ENCODE measurements at regions not wholly inside any gene's neighbourhood (a gene's known extent, or its start where the extent isn't known, plus 50 kb on each side); places are given as distances from the start of the nearest gene placed in this dataset.
A peak's percentile ranks its signal among the peaks of the same experiment; 100 is the strongest.

DNA sequence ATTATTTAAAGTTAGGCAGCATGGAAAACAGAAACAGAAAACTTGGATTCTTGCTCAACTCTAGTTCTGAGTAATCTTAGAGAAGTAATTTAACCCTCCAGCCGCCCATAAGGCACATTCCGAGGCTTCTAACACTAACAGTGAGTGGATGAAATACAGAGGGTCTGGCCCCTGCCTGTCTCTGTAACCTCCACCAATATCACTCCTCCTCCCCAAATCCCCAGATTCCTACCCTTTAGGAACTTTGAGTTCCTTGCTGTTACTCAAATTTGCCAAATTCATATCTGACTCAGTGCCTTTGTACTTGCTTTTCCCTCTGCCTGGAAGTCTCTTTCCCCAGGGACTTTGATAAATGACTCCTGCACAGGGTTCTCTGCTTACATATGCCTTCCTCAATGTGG is 112.5 kb upstream of the TGFBR2 start:
- no peak for ATAC-seq
- H3K27me3 Mint-ChIP-seq: no peaks in the 10 kb centered on the region
- no peak for DNase-seq
- peaks cover 5% of the 10 kb centered on the region for H3K36me3 Mint-ChIP-seq (ENCODE audit: low read depth)
- CTCF ChIA-PET: no interaction called here
- H3K4me1 Mint-ChIP-seq: peaks cover 22% of the 10 kb centered on the region
- peaks cover 10% of the 10 kb centered on the region for H3K9me3 Mint-ChIP-seq (ENCODE audit: low read depth)
- POLR2A ChIA-PET: no interaction called here
- intact Hi-C loops (cut with DNase I, micrococcal nuclease): loop anchor here in 1 of 2 experiments (10.0 kb wide), 1 partner anchor 611 kb away; no protein-coding TSS in a partner anchor
- no peak overlapping the region for H3K27ac Mint-ChIP-seq
- H3K4me3 Mint-ChIP-seq: no peak overlapping the region

DNA sequence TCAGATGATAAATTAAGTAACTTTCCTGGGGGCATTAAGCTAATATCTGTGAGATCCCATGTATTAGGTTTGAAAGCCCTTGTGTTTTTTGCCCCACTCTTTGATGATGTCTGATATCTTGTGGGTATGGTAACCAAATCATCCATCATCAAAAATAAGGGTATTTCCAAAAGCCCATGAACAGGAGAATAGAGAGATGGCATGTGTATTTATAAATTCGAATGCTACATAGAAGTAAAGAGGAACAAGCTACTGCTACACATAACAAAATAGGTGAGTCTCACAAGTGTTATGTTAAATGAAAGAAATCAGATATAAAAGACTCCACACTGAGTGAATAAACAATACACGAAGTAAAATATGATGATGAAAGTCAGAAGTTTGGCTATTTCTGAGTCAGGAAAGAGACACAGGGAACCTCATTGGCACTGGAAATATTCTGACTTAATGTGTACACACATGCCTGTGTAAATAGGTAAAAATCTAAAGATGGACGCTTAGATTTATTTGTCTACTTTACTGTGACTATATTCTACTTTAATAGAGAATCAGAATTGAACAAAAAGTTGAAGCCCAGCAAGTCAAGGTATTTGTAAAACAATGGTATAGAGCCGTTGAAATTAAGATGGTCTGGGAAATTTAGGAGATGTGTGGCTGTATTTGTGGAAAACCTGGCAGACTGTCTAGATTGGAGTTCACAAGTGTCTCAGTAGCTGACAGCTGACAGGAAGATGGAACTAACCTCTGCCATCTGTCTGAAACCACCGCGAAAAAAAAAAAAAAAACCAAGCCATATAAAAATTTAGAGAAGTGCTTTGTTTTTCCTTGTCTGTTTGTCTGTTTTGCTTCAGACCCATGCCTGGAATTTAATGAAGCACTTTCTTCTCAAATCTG is 111.0 kb upstream of the TGFBR2 start:
- intact Hi-C loops (cut with DNase I, micrococcal nuclease): loop anchor here in 1 of 2 experiments (10.0 kb wide), 1 partner anchor 609 kb away; no protein-coding TSS in a partner anchor
- CTCF ChIA-PET: no interaction called here
- Mint-ChIP-seq H3K36me3 (ENCODE audit: low read depth) (no peaks in the 10 kb centered on the region), H3K27ac (no peak overlapping the region), H3K27me3 (no peaks in the 10 kb centered on the region), H3K4me3 (no peak overlapping the region), H3K9me3 (ENCODE audit: low read depth) (no peaks in the 10 kb centered on the region), H3K4me1 (peaks cover 29% of the 10 kb centered on the region)
- ATAC-seq: no peak
- POLR2A ChIA-PET: interaction anchor here (0.6 kb wide), 1 partner anchor 150 kb away, joined by 4 read pairs; no protein-coding TSS in a partner anchor
- DNase-seq: no peak

DNA sequence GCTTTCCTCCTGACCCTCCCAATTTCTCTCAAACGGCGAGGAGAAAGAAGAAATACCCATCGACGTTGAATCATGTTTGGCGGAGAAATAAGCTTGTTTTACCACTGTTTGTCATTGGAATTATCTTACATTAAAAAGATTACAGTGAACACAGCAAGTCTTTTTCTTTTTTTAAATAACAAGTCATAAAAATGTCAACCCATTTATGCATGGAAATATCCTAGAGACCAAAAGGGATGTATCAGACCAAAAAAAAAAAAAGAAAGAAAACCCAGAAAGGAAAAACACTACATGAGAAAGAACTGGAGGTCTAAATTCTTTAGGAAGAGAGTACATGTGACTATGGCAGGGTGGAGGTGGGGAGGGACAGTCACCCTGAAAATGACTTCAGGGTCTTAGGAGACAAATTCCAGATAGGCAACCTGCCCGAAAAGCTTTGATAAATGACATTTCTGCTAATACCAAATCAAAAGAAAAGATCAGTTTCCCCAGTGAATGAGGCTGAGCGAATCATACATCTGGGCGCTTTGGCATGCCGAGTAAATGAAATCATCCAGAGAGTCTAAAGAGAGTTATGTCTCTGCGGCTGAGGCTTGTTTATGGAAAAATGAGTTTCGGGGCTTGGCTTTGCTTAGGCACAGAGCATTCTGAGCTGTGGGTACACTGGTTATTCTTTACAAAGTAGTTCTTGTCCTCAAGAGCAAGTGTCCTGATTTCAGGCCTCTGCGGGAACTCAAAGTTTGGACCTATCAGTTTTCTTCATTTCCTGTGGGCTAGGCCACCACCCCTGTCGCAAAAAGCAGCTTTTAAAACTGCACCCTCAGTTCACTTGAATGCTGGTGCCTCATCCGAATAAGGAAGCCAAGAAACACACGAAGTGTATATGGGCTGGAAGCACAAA is 110.1 kb upstream of the TGFBR2 start:
- intact Hi-C loops (cut with DNase I, micrococcal nuclease): loop anchor here in 1 of 2 experiments (10.0 kb wide), 1 partner anchor 608 kb away; no protein-coding TSS in a partner anchor
- no peaks in the 10 kb centered on the region for H3K9me3 Mint-ChIP-seq (ENCODE audit: low read depth)
- H3K4me3 Mint-ChIP-seq: no peak overlapping the region
- ChIA-PET POLR2A (interaction anchor here (0.6 kb wide), 1 partner anchor 149 kb away, joined by 4 read pairs; no protein-coding TSS in a partner anchor), CTCF (interaction anchor here (0.8 kb wide), 1 partner anchor 298 kb away, joined by 3 read pairs; no protein-coding TSS in a partner anchor)
- no peak overlapping the region for H3K27ac Mint-ChIP-seq
- H3K4me1 Mint-ChIP-seq: peaks cover 37% of the 10 kb centered on the region
- H3K36me3 Mint-ChIP-seq (ENCODE audit: low read depth): no peaks in the 10 kb centered on the region
- no peaks in the 10 kb centered on the region for H3K27me3 Mint-ChIP-seq
- ATAC-seq (no peak), DNase-seq (no peak)

DNA sequence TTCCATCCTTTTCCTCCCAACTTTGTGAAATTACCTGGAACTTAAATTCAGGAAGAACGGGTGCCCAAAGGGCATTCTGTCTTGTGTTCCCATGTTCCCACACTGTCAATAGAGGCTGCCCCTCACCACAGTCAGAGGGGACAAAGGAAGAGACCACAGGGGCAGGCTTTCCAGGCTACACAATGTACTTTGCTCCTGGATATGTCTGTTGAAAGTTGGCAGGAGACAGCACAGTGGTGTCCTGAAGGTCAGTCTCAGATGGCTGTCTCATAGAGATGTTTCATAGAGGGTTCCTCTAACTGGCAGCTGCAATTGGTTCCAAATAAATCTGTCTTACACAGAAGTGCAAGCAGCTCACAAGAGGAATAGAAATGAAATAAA is 107.8 kb upstream of the TGFBR2 start:
- POLR2A ChIA-PET: no interaction called here
- ATAC-seq (no peak), DNase-seq (no peak)
- Mint-ChIP-seq H3K27ac (no peak overlapping the region), H3K9me3 (ENCODE audit: low read depth) (no peaks in the 10 kb centered on the region), H3K27me3 (no peaks in the 10 kb centered on the region), H3K4me1 (peaks cover 56% of the 10 kb centered on the region), H3K4me3 (no peak overlapping the region), H3K36me3 (ENCODE audit: low read depth) (no peaks in the 10 kb centered on the region)
- intact Hi-C loops (cut with DNase I, micrococcal nuclease): loop anchor here in 1 of 2 experiments (10.0 kb wide), 1 partner anchor 606 kb away; no protein-coding TSS in a partner anchor
- CTCF ChIA-PET: interaction anchor here (0.9 kb wide), 1 partner anchor 24 kb away, joined by 3 read pairs; no protein-coding TSS in a partner anchor

DNA sequence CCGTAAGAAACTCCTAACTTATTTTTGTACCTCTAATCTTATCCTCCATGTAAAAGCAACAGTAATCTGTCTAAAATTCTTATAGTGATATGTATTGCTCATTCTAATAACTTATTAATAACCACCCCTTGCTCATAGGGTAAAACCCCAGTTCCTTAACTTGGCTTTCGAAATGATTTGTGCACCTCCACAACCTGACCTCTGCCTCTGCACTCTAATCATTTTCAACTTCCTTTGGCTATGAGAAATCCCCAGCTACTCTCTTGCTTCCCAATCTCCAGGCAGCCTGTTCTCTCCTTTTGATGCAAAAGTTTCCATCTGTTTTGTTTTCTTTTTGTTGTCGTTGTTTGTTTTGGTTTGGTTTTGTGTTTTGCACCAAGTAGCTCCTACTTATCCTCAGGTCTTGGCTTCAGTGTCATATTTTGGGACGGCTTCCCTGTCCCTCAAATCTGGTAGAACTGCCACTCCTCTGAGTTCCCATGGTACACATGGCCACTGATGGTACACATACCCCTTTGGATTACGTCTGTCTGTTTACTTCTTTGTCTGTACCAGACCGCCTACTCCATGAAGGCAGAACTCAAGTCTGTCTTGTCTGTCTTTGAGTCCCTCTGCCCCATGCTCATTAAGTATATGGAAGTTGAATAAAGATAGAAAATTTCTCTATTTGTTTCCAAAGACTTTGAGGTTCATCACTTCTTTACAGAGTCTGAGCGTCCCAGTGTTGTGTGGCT is 105.6 kb upstream of the TGFBR2 start:
- no peak overlapping the region for H3K4me3 Mint-ChIP-seq
- H3K4me1 Mint-ChIP-seq: peaks cover 48% of the 10 kb centered on the region
- H3K27ac Mint-ChIP-seq: peak overlapping the region; percentile 29
- ATAC-seq: peak; percentile 59
- no peaks in the 10 kb centered on the region for H3K36me3 Mint-ChIP-seq (ENCODE audit: low read depth)
- H3K9me3 Mint-ChIP-seq (ENCODE audit: low read depth): no peaks in the 10 kb centered on the region
- intact Hi-C loops (cut with DNase I, micrococcal nuclease): loop anchor here (1.0 to 5.0 kb wide), 4 partner anchors 106 to 181 kb away; partner anchors contain the start of gene TGFBR2 (in 1 of the 2)
- no peaks in the 10 kb centered on the region for H3K27me3 Mint-ChIP-seq
- ChIA-PET POLR2A (interaction anchor here (0.7 kb wide), 1 partner anchor 155 kb away, joined by 3 read pairs; no protein-coding TSS in a partner anchor), CTCF (interaction anchor here (1.2 kb wide), 1 partner anchor 192 kb away, joined by 4 read pairs; no protein-coding TSS in a partner anchor)
- no peak for DNase-seq

DNA sequence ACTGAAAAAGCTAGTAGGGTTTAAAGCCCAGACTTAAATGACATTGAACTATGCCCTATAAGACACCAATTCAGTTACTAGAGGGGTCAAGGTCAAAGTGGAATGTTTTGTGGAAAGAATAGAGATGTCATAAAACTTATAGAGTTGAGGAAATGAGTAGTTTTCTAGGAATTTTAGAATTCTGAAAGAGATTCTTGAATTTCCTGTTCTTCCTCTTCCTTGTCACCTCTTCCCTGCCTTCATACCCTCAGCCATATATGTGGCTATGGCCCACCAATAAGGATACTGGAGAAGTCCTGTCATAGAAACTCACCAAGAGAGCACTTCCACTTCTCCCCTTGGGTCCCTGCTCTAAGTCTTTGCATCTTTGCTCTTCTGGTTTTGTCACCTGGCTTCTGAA is 104.9 kb upstream of the TGFBR2 start:
- Mint-ChIP-seq H3K4me3 (no peak overlapping the region), H3K36me3 (ENCODE audit: low read depth) (no peaks in the 10 kb centered on the region), H3K27me3 (no peaks in the 10 kb centered on the region), H3K4me1 (peaks cover 42% of the 10 kb centered on the region), H3K9me3 (ENCODE audit: low read depth) (no peaks in the 10 kb centered on the region), H3K27ac (no peak overlapping the region)
- intact Hi-C loops (cut with DNase I, micrococcal nuclease): loop anchor here (5.0 kb wide), 3 partner anchors 106 to 181 kb away; partner anchors contain the start of gene TGFBR2 (in 1 of the 2)
- CTCF ChIA-PET: no interaction called here
- ATAC-seq (no peak), DNase-seq (no peak)
- POLR2A ChIA-PET: interaction anchor here (0.7 kb wide), 1 partner anchor 154 kb away, joined by 3 read pairs; no protein-coding TSS in a partner anchor

DNA sequence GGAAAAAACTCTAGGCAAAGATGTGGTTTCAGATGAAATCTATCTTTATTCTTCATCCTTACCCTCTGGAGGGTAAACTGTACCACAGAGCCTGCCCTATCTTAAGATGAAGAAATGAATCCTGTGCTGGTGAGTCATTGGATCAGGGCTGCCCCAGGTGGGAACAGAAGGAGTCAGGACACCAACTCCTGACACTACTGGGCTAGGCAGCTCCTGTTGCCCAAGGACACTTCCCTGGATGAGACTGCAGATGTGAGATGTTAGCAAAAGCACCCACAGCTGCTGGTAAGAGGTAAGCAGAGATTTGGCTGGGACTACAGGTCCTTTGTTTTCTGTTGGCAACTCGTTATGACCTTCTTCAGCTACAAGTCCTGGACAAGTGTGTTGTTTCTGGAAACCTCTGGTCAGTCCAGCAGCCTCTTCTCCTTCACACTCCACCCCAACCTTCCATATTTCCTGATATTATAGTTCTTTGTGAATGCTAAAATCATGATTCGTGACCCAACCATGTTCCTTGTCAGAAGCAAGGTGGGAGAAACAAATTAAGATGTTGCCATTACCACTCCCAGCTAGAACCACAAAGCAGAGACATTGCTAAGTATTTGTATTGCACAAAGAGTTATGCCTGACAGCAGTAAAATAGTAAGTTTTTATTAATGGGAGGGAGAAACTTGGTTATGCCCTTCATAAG is 104.2 kb upstream of the TGFBR2 start:
- CTCF ChIA-PET: interaction anchor here (0.7 to 1.3 kb wide), 2 partner anchors 56 to 249 kb away, joined by 3 to 5 read pairs; no protein-coding TSS in a partner anchor
- ATAC-seq (no peak), DNase-seq (no peak)
- Mint-ChIP-seq H3K4me1 (peaks cover 37% of the 10 kb centered on the region), H3K27ac (no peak overlapping the region), H3K9me3 (ENCODE audit: low read depth) (no peaks in the 10 kb centered on the region), H3K4me3 (no peak overlapping the region), H3K36me3 (ENCODE audit: low read depth) (no peaks in the 10 kb centered on the region), H3K27me3 (no peaks in the 10 kb centered on the region)
- intact Hi-C loops (cut with DNase I, micrococcal nuclease): loop anchor here (2.0 to 5.0 kb wide), 5 partner anchors 25 to 180 kb away; partner anchors contain the start of gene TGFBR2 (in 1 of the 2)
- POLR2A ChIA-PET: no interaction called here

DNA sequence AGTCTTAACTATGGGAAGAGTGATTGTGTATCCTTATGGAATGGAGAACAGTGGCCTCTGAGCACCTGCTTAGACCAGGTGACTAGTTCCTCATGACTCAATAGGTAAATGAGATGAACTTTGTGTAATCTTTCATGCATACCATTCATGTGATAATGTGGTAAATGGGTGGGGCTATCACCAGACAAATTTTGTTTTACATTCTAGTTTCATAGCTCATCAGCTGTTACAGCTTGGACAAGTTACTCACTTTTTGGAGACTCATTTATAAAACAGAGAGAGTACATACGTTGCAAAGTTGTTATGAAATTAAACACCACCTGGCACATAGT is 103.7 kb upstream of the TGFBR2 start:
- DNase-seq (no peak), ATAC-seq (peak; percentile 66)
- Mint-ChIP-seq H3K4me3 (no peak overlapping the region), H3K9me3 (ENCODE audit: low read depth) (no peaks in the 10 kb centered on the region), H3K36me3 (ENCODE audit: low read depth) (no peaks in the 10 kb centered on the region), H3K4me1 (peaks cover 37% of the 10 kb centered on the region), H3K27me3 (no peaks in the 10 kb centered on the region), H3K27ac (peak overlapping the region; percentile 68)
- CTCF ChIA-PET: interaction anchor here (0.7 to 1.3 kb wide), 2 partner anchors 56 to 249 kb away, joined by 3 to 5 read pairs; no protein-coding TSS in a partner anchor
- POLR2A ChIA-PET: interaction anchor here (0.7 to 1.1 kb wide), 2 partner anchors 142 to 1030 kb away, joined by 6 to 7 read pairs; partner anchors contain the start of gene STT3B
- intact Hi-C loops (cut with DNase I, micrococcal nuclease): loop anchor here (2.0 to 5.0 kb wide), 5 partner anchors 26 to 180 kb away; partner anchors contain the start of gene TGFBR2 (in 1 of the 2)

DNA sequence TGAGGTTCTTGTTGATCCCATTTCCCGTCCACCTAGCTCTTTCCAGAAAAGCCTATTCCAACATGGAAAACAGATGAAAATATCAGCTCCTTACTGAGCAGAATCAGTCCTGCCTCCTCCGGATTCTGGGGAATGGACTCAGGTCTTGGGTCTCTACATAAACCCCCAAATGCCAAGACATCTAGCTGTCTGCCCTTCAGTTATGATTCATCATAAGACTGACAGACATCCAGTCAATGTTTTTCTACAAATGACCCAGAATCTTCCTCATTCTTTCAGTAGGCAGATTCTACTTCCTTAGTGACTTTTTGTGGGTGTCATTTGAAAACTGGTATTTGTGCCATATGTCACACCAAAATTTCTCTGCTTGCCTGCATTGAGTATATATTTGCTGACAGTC is 103.0 kb upstream of the TGFBR2 start:
- ChIA-PET CTCF (interaction anchor here (0.6 to 1.3 kb wide), 3 partner anchors 78 to 248 kb away, joined by 3 to 5 read pairs (median 3); no protein-coding TSS in a partner anchor), POLR2A (interaction anchor here (0.7 to 1.1 kb wide), 2 partner anchors 142 to 1030 kb away, joined by 6 to 7 read pairs; partner anchors contain the start of gene STT3B)
- no peaks in the 10 kb centered on the region for H3K9me3 Mint-ChIP-seq (ENCODE audit: low read depth)
- no peak for DNase-seq
- H3K27ac Mint-ChIP-seq: peak overlapping the region; percentile 39
- peak; percentile 48 for ATAC-seq
- H3K4me1 Mint-ChIP-seq: peaks cover 37% of the 10 kb centered on the region
- H3K36me3 Mint-ChIP-seq (ENCODE audit: low read depth): no peaks in the 10 kb centered on the region
- no peak overlapping the region for H3K4me3 Mint-ChIP-seq
- intact Hi-C loops (cut with DNase I, micrococcal nuclease): loop anchor here (2.0 to 5.0 kb wide), 5 partner anchors 27 to 179 kb away; partner anchors contain the start of gene TGFBR2 (in 1 of the 2)
- H3K27me3 Mint-ChIP-seq: no peaks in the 10 kb centered on the region

DNA sequence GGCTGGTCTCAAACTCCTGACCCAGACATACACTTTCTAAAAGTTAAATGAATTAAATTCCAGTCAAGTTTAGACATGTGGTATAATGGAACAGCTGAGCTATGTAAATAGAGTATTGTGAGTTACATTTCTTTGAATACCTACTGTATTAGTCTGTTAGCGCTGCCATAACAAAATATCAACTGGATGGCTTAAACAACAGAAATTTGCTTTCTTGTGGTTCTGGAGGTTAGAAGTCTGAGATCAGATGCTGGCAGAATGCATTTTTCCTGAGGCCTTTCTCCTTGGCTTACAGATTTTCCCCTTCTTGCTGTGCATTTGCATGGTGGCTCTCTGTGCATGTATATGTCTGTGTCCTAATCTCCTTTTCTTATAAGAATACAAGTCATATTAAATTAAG is 101.5 kb upstream of the TGFBR2 start:
- intact Hi-C loops (cut with DNase I, micrococcal nuclease): loop anchor here (5.0 kb wide), 3 partner anchors 102 to 177 kb away; partner anchors contain the start of gene TGFBR2 (in 1 of the 2)
- H3K36me3 Mint-ChIP-seq (ENCODE audit: low read depth): no peaks in the 10 kb centered on the region
- CTCF ChIA-PET: no interaction called here
- POLR2A ChIA-PET: no interaction called here
- no peak overlapping the region for H3K4me3 Mint-ChIP-seq
- H3K27me3 Mint-ChIP-seq: no peaks in the 10 kb centered on the region
- DNase-seq: no peak
- peaks cover 33% of the 10 kb centered on the region for H3K4me1 Mint-ChIP-seq
- H3K27ac Mint-ChIP-seq: no peak overlapping the region
- no peaks in the 10 kb centered on the region for H3K9me3 Mint-ChIP-seq (ENCODE audit: low read depth)
- ATAC-seq: no peak

Data from activated CD4-positive, alpha-beta T cell treated with anti-CD3 and anti-CD28 coated beads for 36 hours (primary cell).